Hepatocyte (in vitro differentiated cells): ENCODE measurements at regions not wholly inside any gene's neighbourhood (a gene's known extent, or its start where the extent isn't known, plus 50 kb on each side); places are given as distances from the start of the nearest gene placed in this dataset.
"Not testable (repeated sequence)": the region's sequence is repeated elsewhere in the genome, so short reads cannot be mapped to it uniquely, and the experiment has no call there.

Source experiments
- DNase-seq: peaks from one replicate; pipeline ENCODE4 v3.0.0-alpha.2; 2016; ENCODE audit warnings: low spot score
- H2AFZ ChIP-seq: fragments of 200-600 bp; sonication (generic); 2 replicates; pipeline ENCODE4 v1.6.0; 2016; ENCODE audit warnings: antibody characterized with exemption, mild to moderate bottlenecking
- H3K27ac ChIP-seq: fragments of 200-600 bp; sonication (generic); 2 replicates; pipeline ENCODE4 v1.5.1; 2016; ENCODE audit warnings: mild to moderate bottlenecking
- H3K27me3 ChIP-seq: fragments of 200-600 bp; sonication (generic); 2 replicates; pipeline ENCODE4 v1.6.1; 2016
- H3K36me3 ChIP-seq: fragments of 200-600 bp; sonication (generic); replicated peaks from 2 replicates; pipeline ENCODE4 v1.5.1; 2016; ENCODE audit warnings: low read depth; ENCODE audit not compliant: insufficient read depth
- H3K4me1 ChIP-seq: fragments of 200-600 bp; sonication (generic); 2 replicates; pipeline ENCODE4 v1.5.1; 2016; ENCODE audit warnings: mild to moderate bottlenecking, moderate library complexity; ENCODE audit not compliant: insufficient read depth
- H3K4me2 ChIP-seq: fragments of 200-600 bp; sonication (generic); 2 replicates; pipeline ENCODE4 v1.6.0; 2016
- H3K4me3 ChIP-seq: fragments of 200-600 bp; sonication (generic); 2 replicates; pipeline ENCODE4 v1.5.1; 2016; ENCODE audit warnings: mild to moderate bottlenecking
- H3K79me2 ChIP-seq: fragments of 200-600 bp; sonication (generic); 2 replicates; pipeline ENCODE4 v1.6.0; 2017; ENCODE audit warnings: mild to moderate bottlenecking
- H3K9me2 ChIP-seq: fragments of 200-600 bp; sonication (generic); replicated peaks from 2 replicates; pipeline ENCODE4 v1.6.0; 2017; ENCODE audit warnings: mild to moderate bottlenecking; ENCODE audit not compliant: insufficient read depth
- H3K9me3 ChIP-seq: fragments of 200-600 bp; sonication (generic); 2 replicates; pipeline ENCODE4 v1.5.1; 2016; ENCODE audit warnings: low read depth, mild to moderate bottlenecking
- H4K20me1 ChIP-seq: fragments of 200-600 bp; sonication (generic); 2 replicates; pipeline ENCODE4 v1.6.0; 2016; ENCODE audit warnings: mild to moderate bottlenecking; ENCODE audit not compliant: insufficient read depth, poor library complexity, severe bottlenecking
- EZH2 ChIP-seq: fragments of 200-600 bp; sonication (generic); IDR thresholded peaks from 2 replicates; pipeline ENCODE4 v1.6.1; 2016; ENCODE audit warnings: antibody characterized with exemption, mild to moderate bottlenecking, borderline replicate concordance
- EZH2phosphoT487 ChIP-seq: fragments of 200-600 bp; sonication (generic); IDR thresholded peaks from one replicate; pipeline ENCODE4 v1.6.1; 2018; ENCODE audit warnings: antibody characterized with exemption, mild to moderate bottlenecking, low read depth, moderate library complexity; ENCODE audit not compliant: unreplicated experiment, severe bottlenecking
- WGBS: methylation state at CpG from one replicate; pipeline ENCODE4 v1.1.6; 2016; ENCODE audit warnings: low lambda C conversion rate; ENCODE audit errors: missing lambda C conversion rate; 5-methylcytosine and 5-hydroxymethylcytosine counted together
- TF ChIP-seq, protein P1 (sequence below): fragments of 200-600 bp; sonication (generic); IDR thresholded peaks from 2 replicates; pipeline ENCODE4 v1.5.1; 2016; ENCODE audit warnings: antibody characterized with exemption, mild to moderate bottlenecking; ENCODE audit not compliant: poor library complexity

GRCh38 chr5:2087980-2088379 lies 205.3 kb upstream of the IRX4 start:
- H3K27ac ChIP-seq, result no peak overlapping the region
- WGBS, result 86% methylated on average over 2 of the region's 2 CpGs
- no peak for DNase-seq
- no peak overlapping the region for H3K4me3 ChIP-seq
- no peaks in the 10 kb centered on the region for H4K20me1 ChIP-seq
- H3K79me2 ChIP-seq, result no peaks in the 10 kb centered on the region
- no peak overlapping the region for H3K4me2 ChIP-seq
- TF ChIP-seq, protein P1, sequence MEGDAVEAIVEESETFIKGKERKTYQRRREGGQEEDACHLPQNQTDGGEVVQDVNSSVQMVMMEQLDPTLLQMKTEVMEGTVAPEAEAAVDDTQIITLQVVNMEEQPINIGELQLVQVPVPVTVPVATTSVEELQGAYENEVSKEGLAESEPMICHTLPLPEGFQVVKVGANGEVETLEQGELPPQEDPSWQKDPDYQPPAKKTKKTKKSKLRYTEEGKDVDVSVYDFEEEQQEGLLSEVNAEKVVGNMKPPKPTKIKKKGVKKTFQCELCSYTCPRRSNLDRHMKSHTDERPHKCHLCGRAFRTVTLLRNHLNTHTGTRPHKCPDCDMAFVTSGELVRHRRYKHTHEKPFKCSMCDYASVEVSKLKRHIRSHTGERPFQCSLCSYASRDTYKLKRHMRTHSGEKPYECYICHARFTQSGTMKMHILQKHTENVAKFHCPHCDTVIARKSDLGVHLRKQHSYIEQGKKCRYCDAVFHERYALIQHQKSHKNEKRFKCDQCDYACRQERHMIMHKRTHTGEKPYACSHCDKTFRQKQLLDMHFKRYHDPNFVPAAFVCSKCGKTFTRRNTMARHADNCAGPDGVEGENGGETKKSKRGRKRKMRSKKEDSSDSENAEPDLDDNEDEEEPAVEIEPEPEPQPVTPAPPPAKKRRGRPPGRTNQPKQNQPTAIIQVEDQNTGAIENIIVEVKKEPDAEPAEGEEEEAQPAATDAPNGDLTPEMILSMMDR, result no peak
- TF ChIP-seq EZH2 (no peak), EZH2phosphoT487 (no peak)
- peaks cover 3% of the 10 kb centered on the region for H3K27me3 ChIP-seq
- no peaks in the 10 kb centered on the region for H3K4me1 ChIP-seq
- H3K9me3 ChIP-seq, result no peaks in the 10 kb centered on the region
- no peak overlapping the region for H2AFZ ChIP-seq
- no peaks in the 10 kb centered on the region for H3K36me3 ChIP-seq
- no peaks in the 10 kb centered on the region for H3K9me2 ChIP-seq

DNA sequence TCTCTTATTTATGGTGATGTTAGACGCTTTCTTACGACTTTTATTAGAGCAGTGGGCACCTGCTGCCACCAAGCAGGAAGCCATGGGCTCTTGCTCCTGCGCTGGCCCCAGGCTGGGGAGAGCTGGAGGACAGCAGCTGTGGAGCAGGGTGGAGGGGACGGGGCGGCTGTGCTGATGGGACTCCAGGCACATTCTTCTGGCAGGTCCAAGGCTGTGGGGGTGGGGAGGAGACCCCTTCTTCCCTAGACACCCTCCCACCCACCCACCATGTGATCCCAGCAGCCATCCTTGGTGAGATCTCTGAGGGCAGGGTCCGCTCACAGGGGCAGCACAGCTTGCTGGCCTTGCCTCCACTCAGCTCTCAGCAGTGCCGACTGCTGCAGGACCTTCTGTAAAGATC lies 192.6 kb upstream of the IRX4 start:
- H4K20me1 ChIP-seq, result no peaks in the 10 kb centered on the region
- no peaks in the 10 kb centered on the region for H3K9me2 ChIP-seq
- TF ChIP-seq, protein P1, result no peak
- no peak for TF ChIP-seq EZH2phosphoT487
- no peak for TF ChIP-seq EZH2
- WGBS, result 90% methylated on average over 5 of the region's 7 CpGs
- no peak for DNase-seq
- no peak overlapping the region for H2AFZ ChIP-seq
- H3K36me3 ChIP-seq, result no peaks in the 10 kb centered on the region
- H3K4me3 ChIP-seq, result no peak overlapping the region
- H3K4me1 ChIP-seq, result no peaks in the 10 kb centered on the region
- no peaks in the 10 kb centered on the region for H3K27me3 ChIP-seq
- H3K27ac ChIP-seq, result no peak overlapping the region
- no peaks in the 10 kb centered on the region for H3K9me3 ChIP-seq
- no peak overlapping the region for H3K4me2 ChIP-seq
- H3K79me2 ChIP-seq, result no peaks in the 10 kb centered on the region

- H2AFZ ChIP-seq, result no peak overlapping the region
- 92% methylated on average over 5 of the region's 5 CpGs for WGBS
- H4K20me1 ChIP-seq, result no peaks in the 10 kb centered on the region
- no peaks in the 10 kb centered on the region for H3K27me3 ChIP-seq
- no peaks in the 10 kb centered on the region for H3K79me2 ChIP-seq
- no peaks in the 10 kb centered on the region for H3K36me3 ChIP-seq
- H3K27ac ChIP-seq, result no peak overlapping the region
- no peak overlapping the region for H3K4me2 ChIP-seq
- DNase-seq, result no peak
- TF ChIP-seq, protein P1, result no peak
- TF ChIP-seq EZH2phosphoT487 (no peak), EZH2 (no peak)
- no peaks in the 10 kb centered on the region for H3K9me3 ChIP-seq
- no peaks in the 10 kb centered on the region for H3K9me2 ChIP-seq
- H3K4me1 ChIP-seq, result no peaks in the 10 kb centered on the region
- H3K4me3 ChIP-seq, result no peak overlapping the region
These were observed 188.8 kb upstream of the IRX4 start for GRCh38 chr5:2071562-2071961.

DNA sequence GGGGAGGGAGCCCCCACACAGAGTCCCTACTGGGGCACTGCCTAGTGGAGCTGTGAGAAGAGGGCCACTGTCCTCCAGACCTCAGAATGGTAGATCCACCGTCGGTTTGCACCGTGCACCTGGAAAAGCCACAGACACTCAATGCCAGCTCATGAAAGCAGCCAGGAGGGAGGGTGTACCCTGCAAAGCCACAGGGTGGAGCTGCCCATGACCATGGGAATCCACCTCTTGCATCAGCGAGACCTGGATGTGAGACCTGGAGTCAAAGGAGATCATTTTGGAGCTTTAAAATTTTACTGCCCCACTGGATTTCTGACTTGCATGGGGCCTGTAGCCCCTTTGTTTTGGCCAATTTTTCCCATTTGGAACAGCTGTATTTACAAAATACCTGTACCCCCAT lies 188.1 kb upstream of the IRX4 start:
- 88% methylated on average over 4 of the region's 4 CpGs for WGBS
- H3K36me3 ChIP-seq, H3K79me2 ChIP-seq, H3K9me2 ChIP-seq, H3K27me3 ChIP-seq, H3K9me3 ChIP-seq, DNase-seq, H3K4me2 ChIP-seq, H2AFZ ChIP-seq, H3K4me3 ChIP-seq, H3K4me1 ChIP-seq, H4K20me1 ChIP-seq, H3K27ac ChIP-seq: not testable (repeated sequence)
